Right hindlimb (tissue), 1 donor: ENCODE measurements at regions not wholly inside any gene's neighbourhood (a gene's known extent, or its start where the extent isn't known, plus 50 kb on each side); places are given as distances from the start of the nearest gene placed in this dataset.

Source experiments
- DNase-seq: peaks from one replicate; pipeline ENCODE4 v3.0.0-alpha.2; 2018

DNA sequence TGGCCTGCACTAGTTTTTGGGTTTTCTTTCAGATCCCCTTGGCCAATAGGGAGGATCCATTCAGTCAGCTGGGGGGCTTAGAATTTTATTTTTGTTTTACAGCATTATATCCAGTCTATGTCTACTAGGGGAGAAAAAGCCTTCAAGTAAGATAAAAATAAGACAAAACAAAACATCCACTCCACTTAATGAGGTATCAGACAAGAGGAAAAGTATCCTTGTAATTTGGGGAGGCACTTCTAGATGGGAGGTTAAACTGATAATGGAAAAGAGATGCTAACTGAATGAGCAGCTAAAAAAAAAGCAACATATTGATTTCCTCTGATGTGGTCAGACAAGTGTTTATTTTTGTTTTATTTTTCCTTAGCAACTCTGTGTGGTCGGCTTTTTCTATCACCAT is 278.0 kb upstream of the ANO3 start:
- DNase-seq: no peak

DNA sequence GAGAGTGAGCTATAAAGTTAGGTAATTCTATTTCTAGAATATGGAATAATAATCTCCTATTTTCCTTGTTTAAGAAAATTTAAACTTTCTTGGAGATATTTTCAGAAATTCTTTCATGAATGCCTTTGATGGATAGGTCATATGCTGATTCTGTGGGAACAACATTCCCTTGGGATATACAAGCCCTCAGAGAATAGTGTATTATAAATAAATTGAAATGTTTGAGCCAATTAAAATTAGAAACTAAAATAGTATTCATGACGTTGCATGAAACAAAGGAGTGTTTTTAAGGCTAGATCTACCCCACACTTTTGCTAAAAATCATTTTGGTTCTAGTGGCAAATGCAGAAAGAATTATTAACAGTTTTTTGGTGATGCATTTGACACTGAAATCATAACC is 269.3 kb upstream of the ANO3 start:
- DNase-seq: no peak

DNA sequence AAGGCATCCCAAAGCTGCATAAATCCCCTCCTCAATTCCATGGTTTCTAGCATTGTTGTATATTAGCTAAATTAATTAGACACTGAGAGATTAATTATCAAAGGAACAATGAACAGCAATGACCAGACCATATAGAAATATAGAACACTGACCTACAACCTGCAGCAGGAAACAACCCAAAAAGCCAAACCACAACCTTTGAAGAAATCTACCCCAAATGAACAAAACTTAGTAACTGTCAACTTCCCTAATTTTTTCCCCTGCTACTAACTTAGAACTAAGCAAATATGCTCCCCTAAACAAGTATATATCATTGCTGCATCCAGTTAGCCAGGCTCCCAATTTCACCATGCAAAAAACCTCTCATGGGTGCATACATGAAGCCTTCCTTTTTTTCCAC is 268.0 kb upstream of the ANO3 start:
- DNase-seq: no peak

DNA sequence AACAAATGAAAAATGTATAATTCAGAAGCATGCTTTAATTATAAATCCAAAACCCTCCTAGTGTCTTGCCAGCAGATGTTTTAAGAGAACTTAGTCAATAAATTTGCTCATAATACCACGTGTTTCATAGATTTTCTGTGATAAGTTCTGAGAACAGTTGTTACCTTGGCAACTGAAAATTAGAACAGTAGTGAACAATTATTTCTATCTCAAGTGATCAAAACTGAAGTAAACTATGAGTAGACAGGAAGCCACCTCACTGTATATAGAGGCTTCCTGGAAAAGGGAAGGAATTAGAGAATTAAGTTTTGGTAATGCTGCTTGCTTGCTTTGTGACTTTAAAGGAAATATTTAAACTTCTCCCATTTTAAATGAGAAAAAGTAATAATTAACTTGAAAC is 266.0 kb upstream of the ANO3 start:
- no peak for DNase-seq

DNA sequence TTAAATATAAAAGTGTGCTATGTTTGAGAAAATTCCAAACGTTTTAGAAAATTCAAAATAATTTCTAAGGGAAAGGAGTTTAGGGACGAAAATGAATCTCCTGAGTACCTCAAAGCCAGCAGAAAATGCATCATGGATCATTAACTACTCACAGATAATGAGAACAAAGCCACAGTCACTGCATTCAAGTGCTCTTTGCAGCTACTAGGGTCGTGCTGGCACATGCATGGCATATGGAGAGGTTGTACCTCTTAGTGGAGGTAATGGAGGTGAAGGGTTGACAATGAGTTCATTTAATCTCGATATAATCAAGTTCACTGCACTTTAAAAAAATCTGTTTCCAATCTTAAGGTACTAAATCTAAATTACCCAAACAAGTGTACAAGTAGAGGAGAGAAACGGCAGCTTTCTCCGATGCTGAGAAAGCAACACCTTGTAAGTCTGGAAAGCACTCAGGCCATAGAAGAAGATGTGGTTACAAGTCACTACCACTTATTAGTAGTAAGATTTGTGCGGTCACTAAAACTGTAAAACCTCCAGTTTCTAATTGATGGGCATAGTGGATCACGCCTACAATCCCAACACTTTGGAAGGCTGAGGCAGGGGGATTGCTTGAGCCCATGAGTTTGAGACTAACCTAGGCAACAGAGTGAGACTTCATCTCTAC is 261.1 kb upstream of the ANO3 start:
- DNase-seq: no peak

DNA sequence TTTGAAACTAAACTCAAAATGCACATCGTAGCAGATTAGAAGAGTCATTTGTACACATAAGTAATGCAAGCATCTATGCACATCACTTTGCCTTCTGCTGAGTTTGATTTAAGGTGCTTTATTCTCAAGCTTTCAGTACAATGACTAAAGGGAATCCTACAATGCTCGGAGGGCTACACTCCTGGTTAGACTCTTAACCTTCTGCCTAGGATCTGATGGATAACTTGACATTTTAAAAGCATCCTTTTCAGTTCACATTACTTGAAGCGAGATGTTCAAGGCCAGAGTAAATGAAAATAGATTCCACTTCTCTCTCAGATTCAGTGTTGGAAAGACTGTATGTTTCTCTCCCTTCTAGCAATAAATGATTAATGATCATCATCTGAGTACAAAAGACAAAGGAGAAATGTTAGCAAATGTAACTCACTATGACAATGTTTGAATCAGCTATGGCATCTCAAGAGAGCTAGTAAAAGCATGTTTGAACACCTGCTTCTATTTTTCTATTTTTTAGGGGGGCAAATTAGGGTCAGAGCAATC is 259.2 kb upstream of the ANO3 start:
- no peak for DNase-seq

DNA sequence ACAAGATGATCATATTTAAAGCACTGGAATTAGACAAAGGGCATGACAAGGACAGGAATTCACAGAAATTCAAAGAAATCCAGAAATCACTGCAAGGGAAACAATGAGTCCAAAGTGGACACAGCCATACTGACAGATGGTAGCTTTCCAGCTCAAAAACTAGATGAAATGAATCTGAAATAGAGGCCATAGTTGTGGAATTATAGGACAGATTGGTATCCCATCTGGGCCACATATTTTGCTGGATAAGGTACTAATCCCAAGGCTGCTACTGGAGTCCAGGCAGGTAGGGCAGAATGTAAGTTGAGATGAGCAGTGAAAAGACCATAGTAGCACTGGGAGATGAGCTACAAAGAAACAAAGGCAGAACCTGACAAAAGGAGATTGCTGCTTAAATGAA is 258.3 kb upstream of the ANO3 start:
- no peak for DNase-seq

DNA sequence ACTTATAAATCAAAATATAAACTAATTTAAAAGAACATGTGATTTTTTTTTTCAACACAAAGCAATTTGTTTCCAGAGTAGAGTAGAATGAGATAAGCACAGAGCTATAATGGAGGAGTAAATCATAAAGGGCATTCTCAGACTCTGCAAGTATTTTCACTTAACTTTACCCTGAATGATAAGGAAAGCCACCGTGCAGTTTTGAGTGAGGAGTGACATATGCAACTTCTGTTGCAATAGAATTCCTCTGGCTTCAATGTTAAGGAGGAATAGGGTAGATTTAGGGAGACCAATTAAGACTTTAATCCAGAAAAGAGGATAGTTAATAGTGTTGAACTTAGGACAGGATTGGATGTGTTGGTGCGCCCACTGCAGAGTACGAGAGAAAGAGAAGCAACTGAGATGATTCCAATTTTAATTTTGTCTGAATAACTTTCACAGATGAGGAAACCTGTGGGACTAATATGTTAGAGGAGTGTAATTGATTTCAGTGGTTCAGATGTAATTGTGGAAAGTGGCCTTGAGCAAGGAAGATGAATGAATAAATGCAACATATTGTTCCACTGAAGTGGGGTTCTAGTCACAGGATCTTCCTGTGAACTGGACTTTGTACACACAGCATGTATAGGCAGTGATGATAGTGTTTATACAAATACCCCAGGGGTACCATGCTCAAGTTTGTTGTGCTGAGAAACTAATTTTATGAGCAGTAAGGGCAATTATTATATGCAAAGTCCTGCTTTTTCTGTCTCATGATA is 255.5 kb upstream of the ANO3 start:
- no peak for DNase-seq

DNA sequence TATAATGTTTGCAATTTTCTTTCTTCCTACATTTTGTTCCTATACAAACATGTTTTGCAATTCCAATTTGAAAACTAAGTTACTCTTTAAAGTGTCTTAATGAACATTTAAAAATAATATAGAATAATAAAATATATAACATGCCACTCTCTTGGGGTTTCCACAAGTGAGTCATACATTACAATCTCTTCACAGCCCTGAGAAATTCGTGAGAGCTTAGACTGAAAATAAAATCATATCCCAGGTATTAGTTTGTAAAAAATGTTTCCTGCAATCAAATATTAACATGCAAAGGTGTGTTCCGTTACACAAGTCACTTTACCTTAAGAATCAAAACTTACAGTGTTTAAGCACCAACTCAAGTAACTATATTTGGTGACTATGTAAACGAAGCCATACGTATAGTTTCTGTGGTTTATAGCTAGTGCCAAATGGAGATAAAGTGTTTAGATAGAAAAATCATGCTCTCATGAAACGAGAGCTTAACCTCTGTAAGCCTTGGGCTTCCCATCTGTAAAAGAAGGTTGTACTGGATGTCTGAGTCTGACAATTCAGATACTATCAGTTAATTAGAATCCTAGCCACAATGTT is 253.6 kb upstream of the ANO3 start:
- no peak for DNase-seq

DNA sequence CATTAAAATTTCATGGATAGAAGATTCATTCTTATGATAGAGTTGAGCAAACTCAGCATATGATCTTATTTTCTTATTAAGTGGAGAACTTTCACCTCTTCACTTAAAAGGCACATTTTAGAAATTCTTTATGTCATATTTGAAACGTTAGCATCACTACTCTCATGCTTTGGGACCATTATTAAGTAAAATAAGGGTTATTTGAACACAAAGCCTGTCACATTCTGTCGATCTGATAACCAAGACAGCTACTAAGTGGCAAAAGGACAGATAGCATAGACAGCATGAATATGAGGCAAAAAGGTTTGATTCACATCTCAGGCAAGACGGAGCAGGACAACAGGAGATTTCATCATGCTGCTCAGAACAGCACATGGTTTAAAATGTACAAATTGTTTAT is 247.6 kb upstream of the ANO3 start:
- DNase-seq: no peak

DNA sequence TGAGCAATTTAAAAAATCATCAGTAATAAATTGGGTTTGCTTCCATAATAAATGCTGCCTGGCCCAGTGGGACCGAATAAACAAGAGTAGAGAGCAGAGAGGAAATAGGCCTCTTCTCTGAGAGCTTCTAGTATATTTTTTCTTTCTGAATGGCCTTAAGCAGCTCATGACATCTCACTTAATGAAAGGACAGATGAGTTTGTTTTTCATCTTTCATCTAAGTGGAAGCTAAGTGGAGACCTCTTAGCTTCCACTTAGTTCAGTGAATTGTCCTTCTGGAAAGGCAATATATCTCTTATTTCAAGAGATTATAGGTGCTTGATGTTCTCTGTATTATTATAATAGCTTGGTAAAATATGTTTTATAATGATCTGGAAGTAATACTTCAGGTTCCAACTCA is 245.9 kb upstream of the ANO3 start:
- DNase-seq: no peak

DNA sequence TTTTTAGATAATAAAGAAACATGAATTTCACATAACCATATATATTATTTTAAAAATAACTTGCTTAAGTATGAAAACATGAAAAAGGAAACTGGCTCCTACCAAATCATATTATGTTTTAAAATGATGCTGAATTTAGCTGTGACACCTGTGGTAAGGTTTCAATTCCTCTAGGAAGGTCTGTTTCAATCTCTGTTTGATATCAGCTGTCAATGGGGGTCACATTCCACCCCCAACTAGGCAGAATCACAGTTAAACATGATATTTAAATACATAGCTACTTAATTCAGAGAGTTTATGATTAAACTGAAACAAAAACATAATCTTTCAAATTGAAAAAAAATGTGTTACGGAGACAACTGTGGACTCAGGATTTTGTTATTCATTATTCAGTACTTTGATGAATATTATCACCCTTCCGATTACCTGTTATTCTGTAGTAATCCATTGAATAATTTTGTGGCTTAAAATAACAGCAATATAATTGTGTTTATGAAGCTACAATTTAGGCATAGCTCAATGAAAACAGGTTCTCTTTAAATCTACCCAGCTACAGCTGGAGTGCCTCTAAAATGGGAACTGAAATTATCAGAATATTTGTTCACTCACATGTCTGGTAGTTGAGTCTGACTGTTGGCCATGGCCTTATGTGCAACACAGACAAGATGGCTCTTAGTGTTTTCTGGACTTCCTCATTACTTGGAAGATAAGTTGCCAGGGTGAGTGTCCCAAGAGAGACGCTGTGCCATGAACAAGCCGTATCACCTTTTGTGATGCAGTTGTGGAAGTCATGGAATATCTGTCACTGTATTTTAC is 244.6 kb upstream of the ANO3 start:
- no peak for DNase-seq

DNA sequence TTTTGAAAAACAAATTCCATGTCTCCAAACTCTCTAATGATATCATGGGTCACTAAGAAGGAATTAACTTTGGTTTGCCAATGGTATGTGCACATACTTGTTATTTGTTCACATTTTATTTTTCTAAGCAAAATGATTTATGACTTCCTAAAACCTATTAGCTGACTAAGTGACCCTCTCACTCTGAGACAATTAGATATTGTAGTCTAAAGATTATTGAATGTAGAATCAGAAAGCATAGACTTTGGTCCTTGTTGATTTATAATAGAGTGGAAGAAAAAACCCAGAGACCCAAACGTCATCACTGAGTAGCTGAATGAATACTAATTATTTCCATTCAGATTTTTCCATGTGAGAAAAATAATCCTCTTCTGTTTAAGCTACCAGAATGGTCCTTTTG is 243.5 kb upstream of the ANO3 start:
- DNase-seq: no peak

DNA sequence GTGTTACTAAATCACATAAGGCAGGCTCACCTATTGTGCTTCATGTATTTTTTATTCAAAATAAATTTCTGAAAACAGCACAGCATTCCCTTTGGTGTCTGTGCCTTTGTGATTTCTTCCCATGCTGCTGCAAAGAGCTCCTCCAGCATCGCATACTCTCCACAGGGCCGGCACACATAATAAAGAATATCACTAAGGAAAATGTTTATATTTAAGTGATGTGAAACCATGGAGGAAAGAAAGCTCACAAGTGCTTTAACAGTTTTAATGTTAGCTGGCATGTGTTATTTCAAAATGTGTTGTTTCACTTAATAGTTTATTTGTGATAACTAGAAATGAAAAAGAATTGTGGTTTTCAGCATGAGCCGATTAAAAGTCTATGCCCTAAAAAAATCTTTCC is 241.3 kb upstream of the ANO3 start:
- no peak for DNase-seq

DNA sequence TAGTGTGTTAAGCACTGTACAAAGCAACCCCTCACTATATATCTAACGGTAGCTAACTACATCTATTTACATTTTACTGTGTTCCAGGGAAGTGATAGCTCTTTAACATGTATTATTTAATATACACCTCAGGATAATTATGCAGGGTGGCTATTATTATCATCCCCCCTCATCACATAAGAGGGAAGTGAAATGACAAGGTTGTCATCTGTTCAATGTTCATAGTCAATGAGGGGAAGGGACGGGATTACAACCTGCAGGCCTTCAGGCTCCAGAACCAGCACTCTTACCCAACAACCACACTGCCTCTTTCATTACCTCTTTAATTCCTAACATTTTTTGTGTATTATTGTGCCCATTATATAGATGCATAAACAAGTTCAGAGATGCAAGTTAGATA is 238.7 kb upstream of the ANO3 start:
- DNase-seq: no peak

DNA sequence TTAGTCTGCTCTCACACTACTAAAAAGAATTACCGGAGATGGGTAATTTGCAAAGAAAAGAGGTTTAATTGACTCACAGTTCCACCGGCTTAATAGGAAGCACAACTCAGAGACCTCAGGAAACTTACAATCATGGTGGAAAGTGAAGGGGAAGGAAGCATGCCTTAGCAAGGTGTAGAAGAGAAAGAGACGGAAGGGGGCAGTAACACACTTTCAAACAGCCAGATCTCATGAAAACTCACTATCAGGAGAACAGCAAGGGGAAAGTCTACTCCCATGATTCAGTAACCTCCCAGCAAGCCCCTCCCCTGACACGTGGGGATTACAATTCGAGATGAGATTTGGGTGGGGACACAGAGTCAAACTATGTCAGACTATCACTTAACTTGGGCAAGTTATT is 236.6 kb upstream of the ANO3 start:
- no peak for DNase-seq

DNA sequence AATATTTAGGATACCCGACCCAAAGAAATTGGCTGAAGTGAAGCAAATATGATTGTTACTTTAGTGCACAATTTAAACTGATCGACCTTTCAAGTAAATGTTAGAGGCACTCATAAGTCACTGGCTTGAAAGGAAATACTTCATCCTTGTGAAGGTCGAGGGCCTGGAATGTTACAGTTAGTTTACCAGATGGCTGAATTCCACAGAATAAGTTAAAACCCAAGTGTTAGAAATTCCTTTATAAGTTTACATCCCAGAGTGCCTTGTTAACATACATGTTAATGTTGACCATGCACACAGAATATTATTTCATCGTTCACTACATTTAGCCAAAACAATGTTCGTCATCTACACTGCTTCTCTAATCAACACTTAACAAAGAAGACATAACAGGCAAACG is 235.5 kb upstream of the ANO3 start:
- DNase-seq: no peak

DNA sequence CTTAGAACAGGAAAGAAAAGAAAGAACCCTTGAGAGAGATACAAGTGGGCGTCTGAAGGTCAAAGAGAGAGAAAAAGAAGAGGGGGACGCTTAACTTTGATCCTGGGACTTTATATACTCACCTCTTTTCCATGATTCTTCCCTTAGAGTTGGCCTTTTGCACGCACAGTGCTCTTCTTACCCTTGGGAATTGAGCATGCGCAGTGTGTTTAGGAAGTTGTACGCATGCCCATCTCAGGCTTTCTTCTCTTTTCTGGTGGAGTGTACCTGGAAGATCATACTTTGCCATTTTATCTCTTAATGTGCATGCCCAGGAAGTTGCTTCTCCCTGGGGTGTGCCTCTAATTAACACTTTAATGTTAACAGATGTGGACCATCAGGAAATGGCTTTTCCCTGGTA is 229.6 kb upstream of the ANO3 start:
- DNase-seq: no peak

DNA sequence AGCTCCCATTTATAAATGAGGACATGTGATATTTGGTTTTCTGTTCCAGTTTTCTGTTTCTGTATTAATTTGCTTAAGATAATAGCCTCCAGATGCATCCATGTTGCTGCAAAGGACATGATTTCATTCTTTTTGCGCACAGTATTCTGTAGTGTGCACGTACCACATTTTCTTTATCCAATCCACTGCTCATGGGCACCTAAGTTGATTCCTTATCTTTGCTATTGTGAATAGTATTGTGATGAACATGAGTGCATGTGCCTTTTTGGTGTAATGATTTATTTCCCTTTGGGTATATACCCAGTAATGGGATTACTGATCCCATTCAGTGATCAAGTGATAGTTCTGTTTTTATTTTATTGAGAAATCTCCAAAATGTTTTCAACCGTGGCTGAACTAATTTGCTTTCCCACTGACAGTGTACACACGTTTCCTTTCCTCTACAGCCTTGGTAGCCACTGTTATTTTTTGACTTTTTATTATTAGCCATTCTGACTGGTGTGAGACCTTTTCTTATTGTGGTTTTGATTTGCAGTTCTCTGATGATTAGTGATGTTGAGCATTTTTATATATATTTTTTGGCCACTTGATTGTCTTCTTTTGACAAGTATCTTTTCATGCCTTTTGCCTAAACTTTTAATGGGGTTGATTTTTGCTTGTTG is 226.0 kb upstream of the ANO3 start:
- DNase-seq: no peak

DNA sequence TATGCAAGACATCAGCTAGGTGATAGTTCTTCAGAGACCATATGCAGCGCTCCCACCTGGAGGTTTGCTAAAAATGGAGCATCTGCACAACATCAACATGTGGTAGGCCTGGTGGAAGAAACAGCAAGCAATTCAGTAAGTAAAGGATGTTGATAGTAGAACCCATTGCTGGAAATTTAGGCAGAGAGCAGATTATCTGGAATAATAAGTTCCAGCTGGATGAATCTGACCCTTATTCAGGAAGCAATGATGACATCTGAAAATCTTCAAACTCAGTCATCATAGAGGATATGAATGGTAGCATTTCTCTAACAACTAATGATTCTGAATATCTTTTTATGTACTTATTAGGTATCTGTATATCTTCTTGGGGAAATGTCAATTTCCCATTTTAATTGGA is 225.2 kb upstream of the ANO3 start:
- DNase-seq: no peak

DNA sequence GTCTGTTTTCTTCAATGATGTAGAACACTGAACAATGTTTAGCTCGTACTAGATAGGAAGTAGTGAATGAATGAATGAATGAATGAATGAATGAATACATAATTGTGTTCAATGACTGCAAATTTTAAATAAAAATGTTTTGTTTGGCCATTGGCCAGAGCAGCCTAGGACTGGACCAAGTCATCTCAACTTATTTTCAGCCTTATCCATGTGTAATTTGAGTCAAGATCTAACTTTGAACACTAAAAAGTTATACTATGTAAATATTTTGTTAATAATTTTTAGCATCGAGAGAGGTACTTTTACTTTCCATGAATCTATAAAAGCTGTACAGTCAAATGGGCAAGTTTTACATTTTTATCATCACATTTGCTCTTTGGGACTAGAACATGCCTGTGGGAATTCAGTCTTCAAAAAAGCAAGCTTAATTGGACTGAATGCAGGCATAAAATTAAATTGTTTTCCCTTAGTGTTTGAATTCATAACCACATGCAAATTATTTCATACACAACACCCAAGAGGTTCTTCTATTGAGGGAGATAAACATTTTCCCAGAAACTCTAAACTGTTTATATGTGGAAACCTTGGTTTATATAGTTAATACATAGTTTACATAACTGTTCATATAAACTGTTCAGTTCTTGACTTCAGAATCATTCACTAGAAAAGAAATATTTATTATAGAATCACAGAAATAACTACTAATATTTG is 222.1 kb upstream of the ANO3 start:
- DNase-seq: no peak

DNA sequence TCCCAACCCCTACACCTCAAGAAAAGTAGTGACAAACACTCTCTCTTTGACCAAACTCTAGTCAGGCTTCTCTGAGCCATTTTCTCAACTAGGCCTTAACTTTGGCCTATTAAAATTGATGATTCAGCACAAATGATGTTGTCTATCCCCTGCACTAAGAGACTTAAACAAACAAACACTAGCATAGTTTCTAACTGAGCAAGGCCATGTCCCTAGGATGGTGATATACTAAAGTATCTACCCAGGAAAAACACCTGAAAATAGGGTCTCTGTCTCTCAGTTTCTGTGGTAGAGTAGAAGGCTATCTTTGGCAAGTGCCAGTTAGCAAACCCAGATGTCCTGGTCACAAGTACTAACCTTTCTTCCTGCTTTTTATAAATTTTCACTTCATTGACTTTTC is 219.7 kb upstream of the ANO3 start:
- DNase-seq: no peak
